ENCODE measurements at regions not wholly inside any gene's neighbourhood (a gene's known extent, or its start where the extent isn't known, plus 50 kb on each side); places are given as distances from the start of the nearest gene placed in this dataset.
"Not testable (repeated sequence)": the region's sequence is repeated elsewhere in the genome, so short reads cannot be mapped to it uniquely, and the experiment has no call there.

DNA sequence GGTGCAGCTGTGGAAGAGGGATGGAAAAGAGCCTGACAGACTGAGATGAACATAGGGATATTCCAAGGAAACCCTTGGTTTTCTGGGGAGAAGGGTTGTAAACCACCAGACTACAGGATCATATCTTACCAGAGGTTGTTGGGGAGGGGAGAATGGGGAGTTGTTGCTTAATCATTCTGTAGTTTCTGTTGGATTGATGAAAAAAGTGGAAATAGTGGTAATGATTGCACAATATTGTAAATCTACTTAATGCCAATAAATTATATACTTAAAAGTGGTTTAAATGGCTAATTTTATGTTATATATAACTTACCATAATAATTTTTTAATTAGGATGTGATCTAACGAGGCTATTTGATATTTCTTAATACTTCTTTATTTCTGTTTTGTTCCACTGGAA is 800.9 kb downstream of the BCL11A start:
- no peak for DNase-seq
- TF ChIP-seq GATA1 (IDR thresholded peaks at IDR 0.05; ENCODE audit: low read depth, low read length) (no peak), POLR2A (IDR thresholded peaks at IDR 0.05; ENCODE audit: low read length) (no peak)

DNA sequence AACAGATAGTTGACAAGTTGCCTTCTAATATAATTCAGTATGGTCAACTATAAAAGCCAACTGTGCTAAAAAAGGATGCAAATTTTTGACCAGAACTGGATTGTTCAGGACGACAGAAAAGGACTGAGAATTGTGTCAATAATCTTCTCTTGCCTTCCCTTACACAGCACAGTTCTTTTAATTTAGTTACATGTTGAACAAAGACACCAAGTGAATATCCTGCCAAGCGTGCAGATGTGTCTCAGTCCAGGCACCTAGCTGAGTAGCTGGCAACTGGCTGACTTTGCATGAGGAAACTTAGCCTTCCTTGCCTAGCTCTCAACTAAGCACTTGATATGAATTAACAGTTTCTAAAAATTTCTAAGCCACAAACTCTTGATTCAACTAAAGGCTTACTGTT is 801.4 kb downstream of the BCL11A start:
- TF ChIP-seq POLR2A (IDR thresholded peaks at IDR 0.05; ENCODE audit: low read length): no peak
- TF ChIP-seq GATA1 (IDR thresholded peaks at IDR 0.05; ENCODE audit: low read depth, low read length): no peak

DNA sequence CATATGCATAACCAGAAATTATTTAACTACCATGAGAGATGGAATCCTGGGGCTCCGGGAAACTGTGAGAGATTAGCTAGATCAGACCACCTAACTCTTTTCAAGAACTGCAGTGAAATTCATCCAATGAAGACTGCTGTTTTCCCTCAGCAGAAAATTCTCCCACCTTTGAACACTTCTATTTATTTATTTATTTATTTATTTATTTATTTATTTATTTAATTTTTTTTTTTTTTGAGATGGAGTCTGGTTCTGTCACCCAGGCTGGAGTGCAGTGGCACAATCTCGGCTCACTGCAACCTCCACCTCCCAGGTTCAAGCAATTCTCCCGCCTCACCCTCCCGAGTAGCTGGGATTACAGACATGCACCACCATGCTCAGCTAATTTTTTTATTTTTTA is 802.2 kb downstream of the BCL11A start:
- not testable (repeated sequence) for DNase-seq

More for the DNA sequence above, 801.4 kb downstream of the BCL11A start:
- DNase-seq: no peak

DNA sequence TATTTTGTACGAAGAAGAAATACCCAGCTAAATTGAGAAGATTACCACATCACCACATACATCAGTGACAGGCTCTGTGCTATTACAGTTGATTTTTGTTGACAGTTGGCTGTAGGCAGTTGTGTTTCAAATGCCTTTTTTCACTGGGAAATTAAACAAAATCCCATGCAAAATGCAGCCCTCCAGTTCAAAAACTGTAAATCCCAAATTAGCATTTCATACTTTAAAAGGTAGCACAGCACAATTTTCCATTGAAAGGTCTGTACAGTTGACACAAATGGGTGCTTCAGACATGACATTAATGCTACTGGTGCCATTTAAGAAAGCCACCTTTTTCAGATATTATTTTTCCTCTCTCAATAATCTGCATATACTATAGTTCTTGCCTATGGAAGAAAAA is 807.2 kb downstream of the BCL11A start:
- DNase-seq: no peak
- TF ChIP-seq POLR2A (IDR thresholded peaks at IDR 0.05; ENCODE audit: low read length): no peak
- TF ChIP-seq GATA1 (IDR thresholded peaks at IDR 0.05; ENCODE audit: low read depth, low read length): no peak

DNA sequence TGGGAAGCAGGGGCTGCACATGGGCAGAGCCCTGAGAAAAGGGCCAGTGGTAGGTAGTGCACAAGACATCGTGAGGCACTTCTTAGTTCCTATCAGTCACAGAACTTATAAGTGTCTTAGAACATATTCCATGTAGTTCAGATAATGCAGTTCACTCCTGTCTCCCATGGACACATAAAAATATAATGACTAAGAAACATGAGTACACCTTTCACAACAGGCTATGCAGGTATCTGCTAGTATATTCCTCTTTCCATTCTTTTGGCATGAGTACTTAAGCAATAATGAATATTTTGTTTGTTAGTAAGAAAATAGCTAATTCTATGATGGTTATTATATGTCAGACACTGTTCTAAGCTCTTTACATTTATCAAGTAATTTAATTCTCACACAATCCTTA is 808.4 kb downstream of the BCL11A start:
- TF ChIP-seq GATA1 (IDR thresholded peaks at IDR 0.05; ENCODE audit: low read depth, low read length) (no peak), POLR2A (IDR thresholded peaks at IDR 0.05; ENCODE audit: low read length) (no peak)
- no peak for DNase-seq

DNA sequence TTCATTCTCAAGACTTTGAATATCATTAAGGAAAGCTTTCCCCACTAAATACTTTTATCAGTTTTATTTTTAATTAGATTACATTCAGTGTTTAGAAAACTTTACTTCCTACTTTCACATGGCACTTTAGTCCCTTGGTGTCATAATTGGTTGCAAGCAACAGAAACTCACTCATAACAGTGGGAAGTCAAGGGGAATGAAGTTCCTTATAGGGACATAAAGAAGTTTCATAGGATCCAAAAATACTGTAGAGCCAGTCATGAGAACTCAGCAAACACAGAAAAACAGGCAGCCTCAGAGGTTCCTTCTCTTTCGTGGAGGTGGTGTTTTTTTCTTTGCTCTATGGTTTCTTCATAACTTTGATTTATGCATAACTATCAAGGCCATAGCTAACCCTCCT is 809.0 kb downstream of the BCL11A start:
- no peak for DNase-seq
- TF ChIP-seq POLR2A (IDR thresholded peaks at IDR 0.05; ENCODE audit: low read length) (no peak), GATA1 (IDR thresholded peaks at IDR 0.05; ENCODE audit: low read depth, low read length) (no peak)

DNA sequence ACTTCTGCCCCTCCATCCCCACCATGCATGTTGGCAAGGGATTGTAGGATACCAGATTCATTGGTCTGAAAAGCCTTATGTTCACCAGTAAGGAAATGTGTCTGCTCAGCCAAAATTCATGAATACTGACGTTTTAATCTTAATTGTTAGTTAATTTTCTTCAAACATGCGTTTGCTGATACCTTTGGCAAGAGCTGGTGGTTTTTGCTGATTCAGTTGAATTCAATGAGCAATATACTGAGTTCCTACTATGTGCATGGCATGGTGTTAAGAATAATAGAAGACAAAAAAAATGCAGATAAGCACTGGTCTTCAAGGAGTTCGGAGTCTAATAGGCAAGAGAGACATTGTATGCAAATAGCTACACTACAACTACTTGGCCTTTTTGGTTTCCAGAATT is 811.6 kb downstream of the BCL11A start:
- DNase-seq: no peak
- no peak for TF ChIP-seq POLR2A (IDR thresholded peaks at IDR 0.05; ENCODE audit: low read length)

DNA sequence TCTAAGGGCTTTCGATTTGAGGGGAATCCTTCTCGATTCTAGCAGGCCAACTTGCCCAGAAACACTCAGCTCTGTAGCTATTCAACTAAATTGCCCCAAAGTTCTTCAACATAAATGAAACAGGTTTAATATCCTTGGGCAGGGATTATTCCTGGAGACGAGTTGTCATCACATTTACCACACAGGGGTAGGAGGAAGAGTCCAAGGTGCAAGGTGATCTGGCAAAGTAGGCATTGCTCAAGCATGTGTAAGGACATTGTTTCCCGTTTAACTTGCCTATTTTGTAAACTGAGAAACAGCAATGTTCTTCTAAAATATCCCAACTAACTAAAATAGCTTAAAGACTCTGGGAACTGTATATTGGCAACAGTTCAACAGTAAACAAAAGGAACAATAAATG is 814.3 kb downstream of the BCL11A start:
- no peak for DNase-seq
- TF ChIP-seq GATA1 (IDR thresholded peaks at IDR 0.05; ENCODE audit: low read depth, low read length) (no peak), POLR2A (IDR thresholded peaks at IDR 0.05; ENCODE audit: low read length) (no peak)

DNA sequence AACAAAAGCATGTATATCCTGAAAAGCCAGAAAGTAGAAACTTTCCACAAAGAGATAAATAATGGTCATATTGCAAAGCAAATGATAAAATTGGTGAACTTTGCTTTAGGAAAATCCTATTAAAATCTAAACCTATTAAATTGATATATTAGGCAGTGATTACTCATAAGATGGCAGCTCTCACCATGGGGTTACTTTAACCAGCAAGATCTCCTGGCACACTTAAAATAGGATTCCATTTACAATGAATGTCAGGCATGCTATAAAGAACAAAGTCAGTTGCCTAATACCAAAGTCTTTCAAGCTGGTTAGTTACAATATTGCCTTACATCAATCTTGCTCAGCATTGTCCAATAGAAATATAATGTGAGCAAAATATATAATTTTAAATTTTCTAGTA is 816.2 kb downstream of the BCL11A start:
- TF ChIP-seq GATA1 (IDR thresholded peaks at IDR 0.05; ENCODE audit: low read depth, low read length): no peak
- no peak for TF ChIP-seq POLR2A (IDR thresholded peaks at IDR 0.05; ENCODE audit: low read length)
- DNase-seq: no peak

DNA sequence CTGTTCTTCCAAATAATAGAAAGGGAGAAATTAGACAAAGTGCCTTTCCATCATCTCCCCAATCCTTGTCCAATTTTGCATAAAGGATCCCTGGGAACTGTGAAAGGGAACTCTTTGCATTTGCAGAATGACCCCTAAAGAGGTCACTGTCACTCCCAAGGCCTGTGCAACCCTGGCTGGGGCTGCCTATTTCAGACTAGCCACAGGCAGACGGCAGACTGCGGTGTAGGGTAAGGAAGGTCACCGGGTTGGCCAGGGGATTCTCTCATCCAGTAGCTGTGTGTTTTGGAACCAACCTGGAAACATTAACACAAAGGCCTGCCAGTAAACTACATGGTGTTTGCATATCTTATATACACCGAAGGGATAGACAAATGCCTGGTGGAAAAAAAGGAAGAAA is 818.7 kb downstream of the BCL11A start:
- TF ChIP-seq GATA1 (IDR thresholded peaks at IDR 0.05; ENCODE audit: low read depth, low read length) (no peak), POLR2A (IDR thresholded peaks at IDR 0.05; ENCODE audit: low read length) (no peak)
- DNase-seq: no peak

DNA sequence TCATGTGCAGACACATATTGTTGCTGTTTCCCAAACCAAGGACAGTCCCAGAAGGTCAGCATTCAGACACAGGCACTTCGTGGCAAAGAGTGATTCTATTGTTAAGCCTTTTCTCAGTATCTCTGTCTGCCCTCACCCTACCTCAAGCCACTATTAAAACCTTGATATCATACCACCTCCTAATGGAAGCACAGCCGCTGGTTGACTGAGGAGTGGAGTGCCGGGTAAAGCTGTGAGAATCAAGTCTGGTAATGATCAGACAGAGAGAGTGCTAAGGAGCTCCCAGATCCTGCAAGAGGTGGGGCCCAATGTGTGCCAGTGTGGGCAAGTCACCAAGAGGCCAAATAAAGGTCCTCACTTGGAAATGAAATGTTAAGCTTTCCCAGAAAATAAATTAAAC is 819.5 kb downstream of the BCL11A start:
- no peak for DNase-seq
- TF ChIP-seq GATA1 (IDR thresholded peaks at IDR 0.05; ENCODE audit: low read depth, low read length) (no peak), POLR2A (IDR thresholded peaks at IDR 0.05; ENCODE audit: low read length) (no peak)

DNA sequence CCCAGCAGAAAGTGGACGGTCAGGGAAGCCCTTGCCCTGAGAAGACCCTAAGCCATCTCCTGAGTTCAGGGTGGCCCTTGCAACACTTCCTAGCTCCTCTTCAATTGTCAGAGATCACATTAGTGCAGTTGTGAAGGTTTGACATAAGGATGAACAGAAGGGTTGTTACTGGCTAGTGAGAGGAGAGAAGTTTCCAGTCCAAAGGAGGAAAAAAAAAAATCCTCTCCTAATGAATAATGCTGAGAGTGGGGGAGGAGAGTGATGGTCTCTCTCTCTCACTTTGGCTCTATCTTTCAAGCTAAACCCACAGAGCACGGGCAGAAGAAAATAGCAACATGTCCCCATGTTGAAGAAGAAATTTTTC is 819.9 kb downstream of the BCL11A start:
- no peak for DNase-seq
- TF ChIP-seq POLR2A (IDR thresholded peaks at IDR 0.05; ENCODE audit: low read length) (no peak), GATA1 (IDR thresholded peaks at IDR 0.05; ENCODE audit: low read depth, low read length) (no peak)

DNA sequence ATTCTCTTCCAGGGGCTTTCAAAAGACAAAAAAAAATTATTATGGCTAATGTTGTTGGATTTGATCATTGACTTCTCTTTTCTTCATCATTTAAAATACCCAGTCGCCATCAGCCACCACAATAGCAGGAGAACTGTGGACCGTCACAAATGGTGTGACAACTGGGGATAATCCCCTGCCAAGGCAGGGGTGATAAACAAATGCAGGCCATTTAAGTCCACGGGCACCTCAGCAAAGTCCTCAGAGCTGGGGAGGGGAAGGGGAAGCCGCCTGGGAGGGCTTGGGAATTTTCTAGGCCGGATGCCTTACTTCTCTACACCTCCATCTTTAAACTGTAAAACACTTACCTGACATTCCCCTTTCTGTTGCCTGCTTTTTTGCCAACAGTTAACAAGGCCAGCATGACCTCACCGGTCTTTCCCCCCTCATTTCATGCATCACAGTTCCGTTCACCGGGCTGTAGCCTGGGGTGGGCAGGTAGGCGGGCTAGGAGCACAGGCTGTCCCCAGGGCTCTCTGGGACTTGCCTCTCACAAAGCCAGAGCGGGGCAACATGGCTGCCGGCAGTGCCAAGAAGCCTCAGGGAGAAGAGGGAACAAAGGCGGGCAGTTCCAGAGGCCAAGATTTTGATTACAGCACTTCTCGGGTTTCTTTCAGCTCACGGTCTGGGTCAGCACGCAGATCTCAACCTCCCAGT is 820.4 kb downstream of the BCL11A start:
- TF ChIP-seq GATA1 (IDR thresholded peaks at IDR 0.05; ENCODE audit: low read depth, low read length) (no peak), POLR2A (IDR thresholded peaks at IDR 0.05; ENCODE audit: low read length) (no peak)

DNA sequence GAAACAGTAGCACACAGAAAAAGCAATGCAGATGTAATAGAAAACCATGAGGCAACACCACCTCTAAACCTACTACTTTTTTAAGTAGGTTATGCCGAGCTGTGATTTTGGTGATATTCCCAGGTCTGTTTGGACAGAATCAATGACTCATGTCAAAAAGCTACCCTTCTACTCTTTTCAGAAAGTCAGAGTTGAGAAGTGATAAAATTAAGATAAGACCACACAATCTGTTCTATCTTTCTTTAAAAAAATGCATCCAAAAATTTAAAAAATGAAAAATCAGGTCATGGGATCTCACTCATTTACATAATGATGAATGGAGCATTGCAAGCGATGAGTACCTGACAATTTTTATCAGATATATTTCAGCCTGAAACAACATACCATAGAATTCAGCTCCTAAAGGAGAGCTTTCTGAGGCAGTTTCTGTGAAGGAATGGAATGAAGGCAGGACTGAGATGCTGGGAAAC is 826.3 kb downstream of the BCL11A start:
- DNase-seq: no peak
- TF ChIP-seq GATA1 (IDR thresholded peaks at IDR 0.05; ENCODE audit: low read depth, low read length): no peak
- no peak for TF ChIP-seq POLR2A (IDR thresholded peaks at IDR 0.05; ENCODE audit: low read length)

More for the DNA sequence above, 820.4 kb downstream of the BCL11A start:
- no peak for DNase-seq

DNA sequence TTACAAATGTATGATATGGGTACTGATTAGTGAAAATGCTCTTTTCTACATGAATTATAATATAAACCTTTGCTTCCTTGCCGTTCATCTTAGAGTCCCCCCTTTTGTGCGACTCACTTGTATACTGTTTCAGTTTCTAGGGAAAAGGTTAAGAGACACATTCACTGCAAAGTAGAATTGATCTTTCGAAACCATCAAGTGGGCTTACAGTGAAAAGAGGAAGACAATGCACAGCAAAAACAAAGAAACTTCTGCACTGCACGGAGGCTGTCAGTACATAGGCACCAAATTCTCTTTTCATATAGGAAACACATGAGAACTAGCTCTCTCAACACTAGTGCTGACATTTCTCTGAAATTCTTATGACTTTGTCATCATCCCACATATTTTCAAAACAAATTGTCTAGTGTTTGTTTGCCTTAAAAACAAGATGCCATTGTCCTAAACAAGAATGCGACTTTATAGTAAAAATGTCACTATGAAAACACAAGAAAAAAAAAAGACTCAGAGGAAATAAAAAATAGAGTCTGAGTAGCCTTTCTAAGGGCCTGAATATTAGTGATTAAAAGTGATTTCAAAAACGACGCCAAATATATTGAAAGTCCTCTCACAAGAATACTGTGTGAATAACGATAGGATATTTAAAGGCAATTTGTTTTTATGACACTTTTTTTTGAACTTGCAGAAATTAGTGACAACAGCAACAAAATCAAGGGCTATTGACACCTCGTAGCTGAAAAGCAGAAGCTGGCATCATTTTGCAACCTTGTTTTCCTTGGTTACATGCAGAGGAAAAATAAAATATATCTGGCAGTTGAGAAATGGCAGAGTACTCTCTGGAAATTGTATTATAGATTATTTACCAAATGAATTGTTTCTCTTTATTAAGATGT is 827.0 kb downstream of the BCL11A start:
- TF ChIP-seq GATA1 (IDR thresholded peaks at IDR 0.05; ENCODE audit: low read depth, low read length) (no peak), POLR2A (IDR thresholded peaks at IDR 0.05; ENCODE audit: low read length) (no peak)

More for the DNA sequence above, 827.0 kb downstream of the BCL11A start:
- DNase-seq: no peak
